ENCODE measurements at regions not wholly inside any gene's neighbourhood (a gene's known extent, or its start where the extent isn't known, plus 50 kb on each side); places are given as distances from the start of the nearest gene placed in this dataset.

- TF ChIP-seq EZH2phosphoT487 (IDR thresholded peaks at IDR 0.05; ENCODE audit: borderline replicate concordance) (no peak), CTCF (conservative IDR thresholded peaks at IDR 0.05; ENCODE audit: low read length) (no peak)
Measured at GRCh38 chr9:80931163-80931562, 758.2 kb downstream of the TLE1 start.

All from Loucy (cell line).